ENCODE measurements at regions not wholly inside any gene's neighbourhood (a gene's known extent, or its start where the extent isn't known, plus 50 kb on each side); places are given as distances from the start of the nearest gene placed in this dataset.

DNA sequence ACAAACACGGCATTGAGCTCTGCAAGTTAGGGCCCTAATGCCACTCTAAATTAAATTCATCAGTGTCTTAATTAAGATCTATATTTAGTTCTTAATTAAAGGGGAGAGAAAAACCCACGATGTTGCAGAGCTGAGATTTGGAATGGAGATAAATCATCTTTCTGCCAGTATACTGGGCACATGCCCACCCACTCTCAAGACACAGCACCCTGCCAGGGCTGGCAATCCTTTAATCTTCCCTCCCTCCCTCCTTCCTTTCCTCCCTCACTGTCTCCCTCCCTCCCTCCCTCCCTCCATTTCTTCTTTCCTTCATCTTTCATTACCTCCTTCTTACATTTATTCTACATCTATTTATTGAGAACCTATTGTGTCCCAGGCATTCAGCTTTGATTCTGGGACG, 194.8 kb downstream of the BUD13 start:
- ATAC-seq = no peak
- TF ChIP-seq GLIS3 (CRISPR knock-in tag; IDR thresholded peaks at IDR 0.05) (no peak), ESRRG (CRISPR knock-in tag; IDR thresholded peaks at IDR 0.05) (no peak), ISL1 (CRISPR knock-in tag; IDR thresholded peaks at IDR 0.05) (no peak), ZNF8 (CRISPR knock-in tag; IDR thresholded peaks at IDR 0.05) (no peak), TOX (CRISPR knock-in tag; IDR thresholded peaks at IDR 0.05; ENCODE audit: borderline replicate concordance) (no peak), BACH2 (CRISPR knock-in tag; IDR thresholded peaks at IDR 0.05; ENCODE audit: borderline replicate concordance) (no peak), TCF4 (CRISPR knock-in tag; IDR thresholded peaks at IDR 0.05; ENCODE audit: borderline replicate concordance) (no peak), SNAI2 (CRISPR knock-in tag; IDR thresholded peaks at IDR 0.05) (no peak), PPARA (CRISPR knock-in tag; IDR thresholded peaks at IDR 0.05; ENCODE audit: borderline replicate concordance) (no peak), POU6F1 (CRISPR knock-in tag; IDR thresholded peaks at IDR 0.05; ENCODE audit: borderline replicate concordance, low read depth) (no peak), CSDC2 (CRISPR knock-in tag; IDR thresholded peaks at IDR 0.05) (no peak), ZNF70 (CRISPR knock-in tag; IDR thresholded peaks at IDR 0.05) (no peak), OSR1 (CRISPR knock-in tag; IDR thresholded peaks at IDR 0.05) (no peak), ZNF565 (CRISPR knock-in tag; conservative IDR thresholded peaks at IDR 0.05; ENCODE audit: low read depth) (no peak), RARB (CRISPR knock-in tag; IDR thresholded peaks at IDR 0.05) (no peak), ZC3H10 (CRISPR knock-in tag; IDR thresholded peaks at IDR 0.05) (no peak)
- TF ChIP-seq, protein P1, sequence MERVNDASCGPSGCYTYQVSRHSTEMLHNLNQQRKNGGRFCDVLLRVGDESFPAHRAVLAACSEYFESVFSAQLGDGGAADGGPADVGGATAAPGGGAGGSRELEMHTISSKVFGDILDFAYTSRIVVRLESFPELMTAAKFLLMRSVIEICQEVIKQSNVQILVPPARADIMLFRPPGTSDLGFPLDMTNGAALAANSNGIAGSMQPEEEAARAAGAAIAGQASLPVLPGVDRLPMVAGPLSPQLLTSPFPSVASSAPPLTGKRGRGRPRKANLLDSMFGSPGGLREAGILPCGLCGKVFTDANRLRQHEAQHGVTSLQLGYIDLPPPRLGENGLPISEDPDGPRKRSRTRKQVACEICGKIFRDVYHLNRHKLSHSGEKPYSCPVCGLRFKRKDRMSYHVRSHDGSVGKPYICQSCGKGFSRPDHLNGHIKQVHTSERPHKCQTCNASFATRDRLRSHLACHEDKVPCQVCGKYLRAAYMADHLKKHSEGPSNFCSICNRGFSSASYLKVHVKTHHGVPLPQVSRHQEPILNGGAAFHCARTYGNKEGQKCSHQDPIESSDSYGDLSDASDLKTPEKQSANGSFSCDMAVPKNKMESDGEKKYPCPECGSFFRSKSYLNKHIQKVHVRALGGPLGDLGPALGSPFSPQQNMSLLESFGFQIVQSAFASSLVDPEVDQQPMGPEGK (CRISPR knock-in tag; IDR thresholded peaks at IDR 0.05; ENCODE audit: borderline replicate concordance) = no peak
- TF ChIP-seq, protein P2, sequence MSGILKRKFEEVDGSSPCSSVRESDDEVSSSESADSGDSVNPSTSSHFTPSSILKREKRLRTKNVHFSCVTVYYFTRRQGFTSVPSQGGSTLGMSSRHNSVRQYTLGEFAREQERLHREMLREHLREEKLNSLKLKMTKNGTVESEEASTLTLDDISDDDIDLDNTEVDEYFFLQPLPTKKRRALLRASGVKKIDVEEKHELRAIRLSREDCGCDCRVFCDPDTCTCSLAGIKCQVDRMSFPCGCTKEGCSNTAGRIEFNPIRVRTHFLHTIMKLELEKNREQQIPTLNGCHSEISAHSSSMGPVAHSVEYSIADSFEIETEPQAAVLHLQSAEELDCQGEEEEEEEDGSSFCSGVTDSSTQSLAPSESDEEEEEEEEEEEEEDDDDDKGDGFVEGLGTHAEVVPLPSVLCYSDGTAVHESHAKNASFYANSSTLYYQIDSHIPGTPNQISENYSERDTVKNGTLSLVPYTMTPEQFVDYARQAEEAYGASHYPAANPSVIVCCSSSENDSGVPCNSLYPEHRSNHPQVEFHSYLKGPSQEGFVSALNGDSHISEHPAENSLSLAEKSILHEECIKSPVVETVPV (CRISPR knock-in tag; IDR thresholded peaks at IDR 0.05) = no peak
- TF ChIP-seq, protein P3, sequence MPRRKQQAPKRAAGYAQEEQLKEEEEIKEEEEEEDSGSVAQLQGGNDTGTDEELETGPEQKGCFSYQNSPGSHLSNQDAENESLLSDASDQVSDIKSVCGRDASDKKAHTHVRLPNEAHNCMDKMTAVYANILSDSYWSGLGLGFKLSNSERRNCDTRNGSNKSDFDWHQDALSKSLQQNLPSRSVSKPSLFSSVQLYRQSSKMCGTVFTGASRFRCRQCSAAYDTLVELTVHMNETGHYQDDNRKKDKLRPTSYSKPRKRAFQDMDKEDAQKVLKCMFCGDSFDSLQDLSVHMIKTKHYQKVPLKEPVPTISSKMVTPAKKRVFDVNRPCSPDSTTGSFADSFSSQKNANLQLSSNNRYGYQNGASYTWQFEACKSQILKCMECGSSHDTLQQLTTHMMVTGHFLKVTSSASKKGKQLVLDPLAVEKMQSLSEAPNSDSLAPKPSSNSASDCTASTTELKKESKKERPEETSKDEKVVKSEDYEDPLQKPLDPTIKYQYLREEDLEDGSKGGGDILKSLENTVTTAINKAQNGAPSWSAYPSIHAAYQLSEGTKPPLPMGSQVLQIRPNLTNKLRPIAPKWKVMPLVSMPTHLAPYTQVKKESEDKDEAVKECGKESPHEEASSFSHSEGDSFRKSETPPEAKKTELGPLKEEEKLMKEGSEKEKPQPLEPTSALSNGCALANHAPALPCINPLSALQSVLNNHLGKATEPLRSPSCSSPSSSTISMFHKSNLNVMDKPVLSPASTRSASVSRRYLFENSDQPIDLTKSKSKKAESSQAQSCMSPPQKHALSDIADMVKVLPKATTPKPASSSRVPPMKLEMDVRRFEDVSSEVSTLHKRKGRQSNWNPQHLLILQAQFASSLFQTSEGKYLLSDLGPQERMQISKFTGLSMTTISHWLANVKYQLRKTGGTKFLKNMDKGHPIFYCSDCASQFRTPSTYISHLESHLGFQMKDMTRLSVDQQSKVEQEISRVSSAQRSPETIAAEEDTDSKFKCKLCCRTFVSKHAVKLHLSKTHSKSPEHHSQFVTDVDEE (CRISPR knock-in tag; IDR thresholded peaks at IDR 0.05) = no peak

DNA sequence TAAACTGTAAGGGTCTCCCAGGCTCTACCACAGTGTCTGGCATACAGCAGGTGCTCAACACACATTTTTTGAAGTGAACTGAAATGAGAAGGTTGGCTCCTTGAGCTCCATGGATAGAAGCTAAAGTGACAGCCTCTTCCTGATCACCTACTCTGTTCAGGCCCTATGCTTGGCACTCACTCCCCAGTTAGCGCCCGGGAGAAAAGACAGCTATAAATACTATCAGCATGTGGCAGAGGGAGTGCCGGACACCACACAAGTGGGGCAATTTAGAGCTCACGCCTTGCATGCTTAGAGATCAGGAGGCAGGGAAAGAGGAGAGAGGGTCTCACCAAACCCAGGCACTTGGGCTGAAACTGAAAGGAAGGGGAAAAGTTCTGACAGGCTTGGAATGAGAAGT, 195.5 kb downstream of the BUD13 start:
- TF ChIP-seq TOX (CRISPR knock-in tag; IDR thresholded peaks at IDR 0.05; ENCODE audit: borderline replicate concordance) (no peak), ISL1 (CRISPR knock-in tag; IDR thresholded peaks at IDR 0.05) (no peak), ZNF565 (CRISPR knock-in tag; conservative IDR thresholded peaks at IDR 0.05; ENCODE audit: low read depth) (no peak), ZC3H10 (CRISPR knock-in tag; IDR thresholded peaks at IDR 0.05) (no peak), ZNF70 (CRISPR knock-in tag; IDR thresholded peaks at IDR 0.05) (no peak), ZFP30 (CRISPR knock-in tag; IDR thresholded peaks at IDR 0.05) (no peak), TCF4 (CRISPR knock-in tag; IDR thresholded peaks at IDR 0.05; ENCODE audit: borderline replicate concordance) (no peak), PPARA (CRISPR knock-in tag; IDR thresholded peaks at IDR 0.05; ENCODE audit: borderline replicate concordance) (no peak), SNAI2 (CRISPR knock-in tag; IDR thresholded peaks at IDR 0.05) (no peak)
- TF ChIP-seq, protein P3 (CRISPR knock-in tag; IDR thresholded peaks at IDR 0.05) = no peak
- TF ChIP-seq, protein P1 (CRISPR knock-in tag; IDR thresholded peaks at IDR 0.05; ENCODE audit: borderline replicate concordance) = no peak
- no peak for ATAC-seq
